Activated CD4-positive, alpha-beta T cell treated with anti-CD3 and anti-CD28 coated beads for 24 hours (primary cell): ENCODE measurements at regions not wholly inside any gene's neighbourhood (a gene's known extent, or its start where the extent isn't known, plus 50 kb on each side); places are given as distances from the start of the nearest gene placed in this dataset.
A peak's percentile ranks its signal among the peaks of the same experiment; 100 is the strongest.

Experiments
- DNase-seq, 2 donors: peaks; one replicate each; pipeline ENCODE4 v3.0.0-alpha.2; 2020; ENCODE audit warnings: low read depth in 2 of 2

DNA sequence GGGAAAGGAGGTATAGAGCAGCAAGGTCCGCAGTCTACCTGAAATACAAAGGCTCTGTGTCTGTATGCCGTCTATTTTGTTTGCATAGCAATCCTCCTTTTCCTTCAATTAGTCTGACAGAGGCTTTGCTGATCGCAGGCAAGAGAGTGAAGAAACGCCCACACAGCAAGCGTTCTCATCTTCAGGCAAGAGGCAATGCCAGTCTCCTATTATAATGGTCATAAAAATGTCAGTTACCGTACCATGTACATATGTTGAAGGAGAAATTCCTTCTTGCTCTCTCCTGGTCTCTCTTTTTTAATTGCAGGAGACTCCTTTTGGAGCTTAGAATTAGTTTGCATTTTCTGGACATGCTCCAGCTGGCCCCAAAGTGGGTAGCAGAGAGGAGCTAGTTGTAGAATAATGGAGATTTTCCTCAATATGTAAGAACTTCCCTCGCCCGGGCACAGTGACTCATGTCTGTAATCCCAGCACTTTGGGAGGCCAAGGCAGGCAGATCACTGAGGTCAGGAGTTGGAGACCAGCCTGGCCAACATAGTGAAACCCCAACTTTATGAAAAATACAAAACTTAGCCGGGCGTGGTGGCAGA is 139.5 kb downstream of the PFKFB3 start:
- no peak for DNase-seq

DNA sequence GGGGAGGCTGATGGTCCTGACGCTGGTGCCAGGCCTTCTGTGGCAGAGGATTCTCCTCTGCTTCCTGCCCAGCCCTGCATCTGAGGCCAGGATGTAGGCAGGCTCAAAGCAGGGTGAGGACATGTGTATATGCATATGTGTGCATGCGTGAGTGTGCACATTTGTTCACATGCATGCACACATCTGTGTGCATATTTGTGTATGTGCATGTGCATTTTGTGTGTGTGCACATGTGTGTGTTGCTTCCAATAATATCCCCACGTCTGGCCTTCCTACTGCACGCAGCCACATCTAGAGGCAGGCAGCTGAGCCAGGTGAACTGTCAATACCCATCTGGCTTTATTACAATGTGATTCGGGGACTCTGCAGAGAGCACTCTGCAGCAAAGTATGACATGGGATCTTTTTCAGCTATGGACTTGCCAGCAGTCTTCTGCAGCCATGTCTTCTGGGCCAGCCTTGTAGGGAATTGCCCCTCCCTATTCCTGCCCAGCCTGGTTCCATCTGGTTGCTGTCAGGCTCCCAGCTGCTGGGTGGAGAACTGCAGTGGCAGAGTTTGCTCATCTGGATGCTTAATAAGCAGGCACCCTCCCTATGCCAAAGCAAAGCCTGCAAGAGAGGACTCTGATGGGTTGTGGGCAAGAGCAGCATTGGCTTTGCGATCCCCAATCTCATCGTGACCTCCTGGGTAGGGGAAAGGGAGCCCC is 140.7 kb downstream of the PFKFB3 start:
- DNase-seq = no peak

DNA sequence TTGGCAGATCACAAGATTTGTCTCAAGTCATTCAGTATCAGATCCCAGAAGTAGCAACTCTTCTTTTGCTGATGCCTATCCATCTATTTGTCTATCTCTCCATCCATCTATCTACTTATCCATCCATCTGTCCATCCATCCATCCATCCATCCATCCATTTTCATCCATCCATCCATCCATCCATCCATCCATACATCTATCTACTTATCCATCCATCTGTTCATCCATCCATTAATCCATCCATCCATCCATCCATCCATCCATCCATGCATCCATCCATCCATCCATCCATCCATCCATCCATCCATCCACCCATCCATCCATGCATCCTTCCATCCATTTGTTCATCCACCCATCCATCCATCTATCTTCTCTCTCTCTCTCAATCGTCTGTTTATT is 142.7 kb downstream of the PFKFB3 start:
- no peak for DNase-seq

DNA sequence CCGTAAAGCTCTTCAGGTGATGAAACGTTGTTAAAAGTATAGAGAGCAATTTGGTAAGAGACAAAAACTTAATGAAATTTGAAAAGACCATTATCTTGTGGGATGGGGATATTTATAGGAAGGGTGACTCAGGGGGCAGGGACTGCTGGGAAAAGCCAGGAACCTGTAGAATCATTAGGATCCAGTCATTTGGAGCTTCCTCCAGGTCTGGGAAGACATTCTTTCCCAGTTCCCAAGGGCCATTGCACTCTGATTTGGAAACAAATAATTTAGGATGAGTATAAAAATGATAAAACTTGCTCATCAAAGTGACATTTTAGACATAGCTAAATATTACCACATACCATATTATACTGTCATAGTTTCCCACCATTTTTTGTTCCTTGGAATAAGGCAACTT is 143.9 kb downstream of the PFKFB3 start:
- DNase-seq = no peak

DNA sequence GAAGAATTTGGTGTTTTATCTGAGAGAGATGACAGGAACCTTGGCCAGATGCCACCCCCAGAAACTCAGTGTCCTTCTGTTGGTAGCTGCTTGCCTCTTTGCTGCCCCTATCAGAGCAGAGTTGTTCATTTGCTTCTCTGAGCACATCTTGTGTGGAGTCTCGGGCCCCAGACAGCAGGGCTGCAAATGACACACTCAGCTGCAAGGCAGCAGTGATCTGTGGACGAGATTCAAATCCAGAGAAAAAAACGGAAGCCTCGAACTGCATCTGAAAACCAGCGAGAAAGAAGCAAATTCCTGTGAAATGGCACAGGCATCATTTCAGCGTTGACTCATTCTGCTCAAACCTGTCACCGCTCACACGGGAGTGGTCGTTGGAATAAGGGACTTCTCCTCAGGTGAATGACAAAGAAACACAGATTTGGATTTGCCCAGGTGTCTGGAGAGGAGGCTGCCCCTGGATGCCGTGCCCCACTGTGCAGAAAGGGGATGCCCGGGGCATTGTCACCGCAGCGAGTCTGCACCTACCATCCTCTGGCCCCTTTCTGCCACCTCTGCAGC is 144.7 kb downstream of the PFKFB3 start:
- peak; percentile 17 to 43 for DNase-seq

DNA sequence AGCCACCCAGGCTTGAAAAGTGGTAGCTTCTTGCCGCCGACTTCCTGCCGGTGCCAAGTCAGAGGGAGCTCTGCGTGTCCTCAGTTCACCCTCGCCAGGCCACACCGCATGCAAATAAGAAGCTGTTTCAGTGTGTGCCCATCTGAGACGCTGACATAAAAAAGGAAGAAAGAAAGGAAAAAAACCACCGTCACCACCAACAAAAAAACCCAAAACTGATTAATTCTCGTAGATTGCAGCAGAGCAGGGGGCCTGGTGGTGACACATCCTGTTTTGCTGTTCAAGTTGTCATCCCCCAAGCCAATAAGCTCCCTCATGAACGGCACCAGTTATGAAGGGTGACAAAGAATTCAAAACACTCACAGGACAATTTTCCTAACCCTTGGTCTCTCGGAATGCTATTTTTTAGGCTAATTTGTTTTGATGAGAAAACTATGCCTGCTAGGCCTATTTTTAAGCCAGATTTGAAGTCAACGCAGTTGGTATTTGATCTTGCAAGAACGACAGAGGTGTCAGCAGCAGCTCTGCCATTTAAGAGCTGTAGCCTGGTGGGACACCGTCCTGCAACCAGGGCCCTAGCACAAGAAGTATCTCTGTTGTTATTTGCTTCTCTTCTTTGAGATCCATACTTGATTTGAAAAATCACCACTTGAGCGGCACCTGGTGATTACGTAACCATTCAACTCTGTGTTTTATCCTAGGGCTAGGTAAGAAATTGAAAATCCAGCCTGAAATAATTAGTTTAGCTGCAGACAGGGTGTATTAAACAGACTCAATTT is 145.6 kb downstream of the PFKFB3 start:
- peak; percentile 69 to 70 for DNase-seq

DNA sequence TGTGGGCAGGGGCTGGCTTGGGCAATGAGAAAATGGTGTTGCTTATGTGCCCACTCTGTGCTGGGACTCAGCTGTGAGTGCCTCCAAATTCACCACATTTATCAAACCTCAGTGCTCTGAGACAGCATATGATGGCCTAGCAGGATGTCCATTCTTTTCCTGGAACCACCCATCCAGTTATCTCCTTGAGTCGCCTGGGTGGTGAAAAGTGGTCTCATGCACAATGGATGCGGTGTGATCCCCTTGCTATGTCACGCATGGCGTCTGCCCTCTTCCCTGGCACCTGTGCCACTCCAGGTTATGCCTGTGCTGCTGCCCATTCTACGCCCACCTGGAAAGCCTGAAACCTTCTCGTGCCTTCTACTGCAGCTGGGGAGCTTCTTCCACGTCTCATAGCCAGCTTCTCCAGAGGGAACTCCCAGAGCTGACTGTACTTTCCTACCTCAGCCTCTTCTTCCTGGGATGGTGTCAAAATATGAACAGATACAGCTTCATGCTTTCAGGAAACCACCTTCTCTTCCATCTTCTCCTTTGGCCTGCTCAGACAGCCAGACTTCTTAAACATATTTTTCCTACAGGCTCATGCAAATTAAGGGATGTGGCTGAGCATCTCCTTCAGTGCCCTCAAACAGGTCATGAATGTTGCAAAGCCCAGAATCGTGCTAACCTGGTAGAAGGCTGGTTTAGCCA is 147.3 kb downstream of the PFKFB3 start:
- no peak for DNase-seq

DNA sequence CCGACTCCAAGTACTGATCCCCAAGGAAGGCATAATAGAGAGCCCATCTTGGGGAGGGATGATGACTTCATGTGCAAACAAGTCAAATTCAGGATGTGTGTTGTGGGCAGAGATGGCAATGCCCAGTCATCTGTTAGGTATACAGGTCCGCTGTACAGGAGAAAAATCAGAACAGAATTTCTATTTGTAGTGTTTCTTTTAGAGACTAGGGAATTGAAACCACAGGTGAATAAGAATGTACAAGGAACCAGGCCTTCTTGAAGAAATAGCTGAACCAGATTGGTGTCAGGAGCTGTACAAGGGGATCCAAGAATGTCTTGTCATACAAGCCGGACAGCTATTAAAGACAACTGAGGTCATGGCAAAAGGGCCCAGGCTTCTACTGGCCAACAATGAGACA is 147.9 kb downstream of the PFKFB3 start:
- no peak for DNase-seq

DNA sequence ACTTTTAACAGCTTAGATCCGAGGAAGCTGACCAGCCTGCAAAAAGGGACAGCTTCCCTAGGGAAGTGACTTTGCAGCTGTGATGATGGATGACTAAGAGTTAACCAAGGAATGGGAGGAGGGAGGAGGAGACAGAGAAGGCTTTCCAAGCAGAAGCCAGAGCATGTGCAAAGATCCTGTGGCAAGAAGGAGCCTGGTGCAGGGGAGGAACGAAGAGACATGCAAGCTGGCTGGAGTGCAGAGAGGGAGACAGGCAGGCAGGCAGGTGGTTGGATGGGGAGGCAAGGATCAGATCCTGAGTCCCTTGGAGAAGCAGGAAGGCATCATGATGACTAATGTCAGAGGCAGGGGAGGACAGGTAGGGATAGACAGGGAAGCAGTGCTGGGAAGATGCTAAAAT is 148.8 kb downstream of the PFKFB3 start:
- DNase-seq = no peak

DNA sequence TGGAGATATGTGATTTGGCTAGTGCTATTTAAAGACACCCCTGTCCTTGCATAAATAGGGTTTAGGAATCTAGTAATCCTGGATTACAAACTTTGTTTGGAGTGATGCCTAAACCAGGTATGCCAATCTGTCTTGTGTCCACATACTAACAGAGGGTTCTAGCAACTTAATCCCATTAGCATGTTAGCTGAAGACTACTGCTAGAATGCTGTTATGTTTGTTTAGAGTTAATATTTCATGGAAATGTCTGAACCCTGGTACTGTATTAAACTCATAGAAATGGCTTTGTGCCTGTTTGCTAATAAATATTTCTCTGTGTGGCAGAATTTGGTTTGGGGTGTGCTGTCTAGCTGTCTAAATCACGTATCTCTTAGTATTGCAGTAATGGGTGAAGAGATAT is 150.8 kb downstream of the PFKFB3 start:
- DNase-seq = no peak

DNA sequence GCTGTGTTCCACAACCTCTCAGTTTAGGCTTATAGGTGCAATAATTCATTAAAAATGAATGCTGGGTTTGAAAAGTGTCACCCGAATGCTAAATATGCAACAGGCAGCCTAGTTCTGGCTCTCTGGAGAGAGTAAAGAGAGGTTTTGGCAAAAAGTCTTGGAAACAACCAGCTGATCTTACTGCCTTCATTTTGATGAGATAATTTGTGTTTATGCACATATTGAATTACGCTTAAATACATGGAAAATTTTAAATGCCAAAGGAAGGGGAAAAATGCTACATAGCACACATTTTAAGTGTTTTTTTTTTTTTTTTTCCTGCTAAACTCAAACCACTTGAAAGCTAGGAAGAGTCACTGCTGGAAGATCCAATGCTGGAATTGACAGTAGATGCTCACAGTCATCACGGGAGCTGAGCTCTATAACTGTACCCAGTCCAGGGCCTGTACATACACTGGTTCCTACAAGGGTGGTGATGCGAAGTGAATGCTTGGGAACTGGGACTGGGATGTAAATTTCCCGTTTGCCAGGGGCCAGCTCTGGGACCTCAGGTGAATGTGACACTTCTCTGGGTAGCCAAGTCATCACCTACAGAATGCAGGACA is 151.5 kb downstream of the PFKFB3 start:
- DNase-seq = no peak

DNA sequence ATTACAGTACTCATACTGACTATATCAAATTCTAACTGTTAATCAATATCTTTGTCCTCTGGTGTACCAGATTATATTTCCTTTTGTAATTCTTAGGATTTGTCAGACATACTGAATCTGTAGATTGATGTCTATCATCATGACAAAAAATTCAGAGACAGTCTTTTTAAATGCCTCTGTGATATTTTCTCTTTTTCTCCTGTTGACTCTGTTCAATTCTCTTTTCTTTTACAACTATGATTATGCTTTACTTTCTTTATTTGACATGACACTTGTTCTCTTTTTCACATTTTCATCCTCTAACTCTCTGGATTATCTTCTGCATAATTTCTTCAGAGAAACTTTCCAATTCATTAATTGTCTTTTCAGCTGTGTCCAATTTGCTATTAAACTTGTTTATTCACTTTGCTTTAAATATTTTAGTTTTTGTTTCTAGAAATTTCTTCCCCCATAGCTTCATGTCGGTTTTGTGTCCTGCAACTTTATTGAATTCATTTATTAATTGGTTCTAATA is 153.6 kb downstream of the PFKFB3 start:
- no peak for DNase-seq

DNA sequence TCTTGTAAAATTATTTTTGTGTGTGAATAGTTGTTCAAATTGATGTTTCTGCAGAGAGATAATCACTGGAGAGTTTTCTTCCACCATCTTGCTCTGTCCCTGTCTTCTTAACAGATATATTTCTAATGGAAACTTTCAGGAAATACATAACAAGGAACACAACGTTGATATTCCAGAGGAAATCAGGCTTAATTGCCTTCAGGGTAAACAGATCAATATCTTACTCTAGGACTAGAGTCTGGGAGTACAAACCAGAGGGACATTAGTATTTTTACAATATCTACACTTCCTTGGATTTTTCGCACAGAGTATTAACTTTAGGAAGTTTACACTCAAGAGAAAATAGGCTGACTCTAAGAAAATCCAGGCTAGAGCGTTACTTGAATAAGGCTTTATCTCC is 159.1 kb downstream of the PFKFB3 start:
- no peak for DNase-seq

DNA sequence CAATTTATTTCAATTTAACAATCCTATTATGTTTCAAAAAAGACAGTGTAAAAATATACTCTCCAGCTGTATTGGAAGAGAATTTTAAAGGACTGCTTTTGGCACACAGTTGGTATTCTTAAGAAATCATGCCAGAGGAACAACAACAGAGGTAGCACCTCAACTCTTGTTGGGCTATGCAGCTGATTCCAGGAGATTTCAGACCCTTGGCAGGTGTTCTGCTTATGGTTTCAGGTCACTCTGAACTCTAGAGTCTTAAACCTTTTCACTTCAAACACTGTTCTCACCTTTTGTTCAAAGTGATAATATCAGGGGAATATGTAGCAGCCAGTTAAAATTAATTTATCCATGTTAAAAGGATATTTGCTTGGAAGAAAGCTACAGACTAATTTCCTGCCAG is 160.1 kb downstream of the PFKFB3 start:
- no peak for DNase-seq

DNA sequence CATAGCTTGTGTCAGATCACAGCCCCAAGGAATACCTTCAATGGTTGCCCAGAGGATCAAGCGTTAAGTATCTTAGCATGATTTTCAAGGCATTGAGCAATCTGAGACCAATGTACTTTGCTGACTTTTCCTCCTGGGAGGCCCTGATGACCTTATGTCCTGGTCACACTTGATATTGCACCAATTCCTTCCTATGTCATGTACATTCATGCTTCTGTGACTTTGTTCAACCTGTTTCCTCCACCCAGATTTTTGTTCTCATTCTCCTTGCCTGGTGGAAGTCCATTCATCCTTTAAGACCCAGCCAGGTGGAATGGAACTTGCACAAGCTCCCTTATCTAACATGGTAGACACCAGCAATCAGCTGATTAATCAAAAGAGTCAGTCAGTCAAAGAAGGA is 160.8 kb downstream of the PFKFB3 start:
- DNase-seq = no peak

DNA sequence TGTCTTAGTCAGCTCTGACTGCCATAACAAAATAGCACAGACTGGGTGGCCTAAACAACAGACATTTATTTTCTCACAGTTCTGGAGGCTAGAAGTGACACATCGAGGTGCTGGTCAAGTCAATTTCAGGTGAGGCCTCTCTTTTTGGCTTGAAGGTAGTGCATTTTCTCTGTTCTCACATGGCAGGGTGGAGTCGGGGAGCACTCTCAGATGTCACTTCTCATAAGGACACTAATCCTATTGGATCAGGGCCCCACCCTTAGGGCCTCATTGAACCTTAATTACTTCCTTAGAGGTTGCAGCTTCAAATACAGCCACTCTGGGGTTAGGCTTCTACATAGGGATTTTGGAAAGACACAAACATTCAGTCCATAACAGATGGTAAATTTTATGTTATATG is 161.6 kb downstream of the PFKFB3 start:
- no peak for DNase-seq

DNA sequence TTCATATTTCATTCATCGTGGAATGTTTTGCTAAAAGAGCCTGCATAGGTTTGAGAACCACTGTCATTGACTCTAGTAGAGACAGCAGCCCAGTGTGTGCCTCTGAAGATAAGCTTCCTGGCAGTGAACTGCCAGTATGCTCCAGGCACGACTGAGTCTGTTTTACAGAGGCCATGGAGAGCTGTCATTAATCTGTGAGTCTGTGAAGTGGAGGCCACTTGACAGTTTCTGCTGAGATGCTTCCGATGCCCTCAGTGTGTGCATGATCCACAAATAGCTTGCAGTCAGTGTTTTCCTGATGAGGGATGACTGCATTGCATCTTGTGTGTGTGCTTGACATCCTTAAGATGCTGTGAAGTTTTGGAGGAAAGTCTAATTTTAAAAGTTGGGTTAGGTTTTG is 162.2 kb downstream of the PFKFB3 start:
- DNase-seq = no peak

DNA sequence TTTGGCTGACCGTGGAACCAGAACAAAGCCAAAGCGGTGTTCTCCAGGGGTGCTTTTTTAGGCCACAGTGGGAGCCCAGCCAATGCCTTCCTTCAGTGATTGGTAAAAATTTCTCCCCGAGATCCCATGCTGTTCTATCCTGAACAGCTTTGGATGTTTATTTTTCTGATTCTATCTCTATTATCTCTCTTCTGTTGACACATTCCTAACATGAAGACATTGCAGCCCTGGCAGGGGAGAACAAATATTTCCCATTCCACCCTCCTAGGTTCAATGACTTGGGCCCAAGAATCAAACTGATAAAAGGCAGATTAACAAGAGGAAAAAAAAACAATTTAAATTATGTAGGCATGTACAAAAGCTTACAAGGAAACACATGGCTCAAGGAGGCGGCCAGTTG is 162.7 kb downstream of the PFKFB3 start:
- no peak for DNase-seq
